Hepatocyte (in vitro differentiated cells): ENCODE measurements at regions not wholly inside any gene's neighbourhood (a gene's known extent, or its start where the extent isn't known, plus 50 kb on each side); places are given as distances from the start of the nearest gene placed in this dataset.

Source experiments
- CTCF ChIP-seq: fragments of 200-600 bp; sonication (generic); IDR thresholded peaks from 2 replicates; pipeline ENCODE4 v1.5.1; 2016; ENCODE audit warnings: antibody characterized with exemption, mild to moderate bottlenecking; ENCODE audit not compliant: poor library complexity
- EZH2 ChIP-seq: fragments of 200-600 bp; sonication (generic); IDR thresholded peaks from 2 replicates; pipeline ENCODE4 v1.6.1; 2016; ENCODE audit warnings: antibody characterized with exemption, mild to moderate bottlenecking, borderline replicate concordance
- EZH2phosphoT487 ChIP-seq: fragments of 200-600 bp; sonication (generic); IDR thresholded peaks from one replicate; pipeline ENCODE4 v1.6.1; 2018; ENCODE audit warnings: antibody characterized with exemption, mild to moderate bottlenecking, low read depth, moderate library complexity; ENCODE audit not compliant: unreplicated experiment, severe bottlenecking

- no peak for TF ChIP-seq EZH2
- no peak for TF ChIP-seq CTCF
- TF ChIP-seq EZH2phosphoT487: no peak
Measured at GRCh38 chr12:25655702-25656101, 102.6 kb upstream of the LMNTD1 start.
